Stomach (tissue), 8 donors: ENCODE measurements at regions not wholly inside any gene's neighbourhood (a gene's known extent, or its start where the extent isn't known, plus 50 kb on each side); places are given as distances from the start of the nearest gene placed in this dataset.

Experiments used
- DNase-seq, 2 donors: peaks; one replicate each; pipeline versions ENCODE4 v3.0.0 to v3.0.0-alpha.2; 2013 to 2019
- H3K27ac ChIP-seq, 5 donors: fragments of 200-600 bp in 4 of 5; sonication (generic) in 4 of 5; one replicate each; pipeline ENCODE4 v1.5.1; 2013 to 2019; ENCODE audit warnings: mild to moderate bottlenecking in 1 of 5, moderate library complexity in 1 of 5
- H3K27me3 ChIP-seq, 3 donors: fragments of 200-600 bp; sonication (generic); one replicate each; pipeline ENCODE4 v1.5.1; 2017 to 2019; ENCODE audit warnings: mixed run types in 1 of 3
- H3K36me3 ChIP-seq, 4 donors: fragments of 200-600 bp; sonication (generic); 1 replicate in 3 of 4; 2 replicates in 1 of 4; pipeline ENCODE4 v1.5.1; 2016 to 2019
- H3K4me1 ChIP-seq, 4 donors: fragments of 200-600 bp; sonication (generic); one replicate each; pipeline ENCODE4 v1.5.1; 2016 to 2019
- H3K4me3 ChIP-seq, 4 donors: fragments of 200-600 bp; sonication (generic) in 3 of 4; one replicate each; pipeline ENCODE4 v1.5.1; 2016 to 2019; ENCODE audit warnings: mild to moderate bottlenecking in 1 of 4
- H3K9me3 ChIP-seq, 4 donors: fragments of 200-600 bp; sonication (generic); one replicate each; pipeline ENCODE4 v1.5.1; 2016 to 2019
- CTCF ChIP-seq, 7 experiments: fragments of 450-650 bp in 4 of 7; fragments of 200-600 bp in 3 of 7; sonication (generic) in 3 of 7; IDR thresholded peaks; one replicate each; pipeline ENCODE4 v1.5.1; 2016 to 2019; ENCODE audit warnings: antibody characterized with exemption in 7 of 7, control low read depth in 2 of 7, mild to moderate bottlenecking in 1 of 7
- EP300 ChIP-seq: sonication (generic); formaldehyde crosslinking; IDR thresholded peaks from one replicate; pipeline ENCODE4 v1.6.1; 2017; ENCODE audit warnings: antibody characterized with exemption
- POLR2A ChIP-seq, 4 donors: fragments of 450-650 bp; IDR thresholded peaks; one replicate each; pipeline ENCODE4 v1.6.1; 2016; ENCODE audit warnings: antibody characterized with exemption in 4 of 4, control low read depth in 2 of 4, mild to moderate bottlenecking in 1 of 4, moderate library complexity in 1 of 4
- POLR2AphosphoS5 ChIP-seq, 3 donors: sonication (generic); formaldehyde crosslinking; IDR thresholded peaks; one replicate each; pipeline ENCODE4 v1.6.1; 2016; ENCODE audit warnings: antibody characterized with exemption in 3 of 3
- WGBS, 5 donors: extraction: QIAGEN DNeasy Blood & Tissue Kit in 3 of 5; methylation state at CpG; one replicate each; pipeline versions ENCODE4 v1.1.5 to v1.1.7; 2013 to 2018; 5-methylcytosine and 5-hydroxymethylcytosine counted together
- intact Hi-C: fragments of 100-400 bp; cut with DNase I; formaldehyde crosslinking; loops from one replicate; pipeline ENCODE4 v1.15.1; 2023; ENCODE audit warnings: low total_unique reads
- donor health status: healthy with polysubstance abuse.
- donor health status: Bipolar disorder and iron deficiency.
- donor health status: healthy.

- DNase-seq: no peak
- Histone ChIP-seq H3K36me3 (no peaks in the 10 kb centered on the region), H3K27me3 (no peaks in the 10 kb centered on the region), H3K4me3 (no peak overlapping the region), H3K27ac (no peak overlapping the region), H3K4me1 (peaks cover 0 to 12% (median 9%) of the 10 kb centered on the region in 4 donors), H3K9me3 (no peaks in the 10 kb centered on the region)
- intact Hi-C loops: no loop called here
- TF ChIP-seq EP300 (no peak), POLR2A (IDR thresholded peaks at IDR 0.05) (no peak), CTCF (IDR thresholded peaks at IDR 0.05) (no peak), POLR2AphosphoS5 (IDR thresholded peaks at IDR 0.05) (no peak)
- WGBS, 5 donors: 54 to 91% (median 76%) methylated on average over 3 of the region's 3 CpGs
Measured at GRCh38 chr2:18312818-18313217, 247.6 kb downstream of the RDH14 start.

- H3K4me1 ChIP-seq: peaks cover 0 to 12% (median 9%) of the 10 kb centered on the region in 4 donors
- TF ChIP-seq POLR2A (IDR thresholded peaks at IDR 0.05): no peak
- TF ChIP-seq POLR2AphosphoS5 (IDR thresholded peaks at IDR 0.05): peak in 1 of 3 donors; percentile 24
- H3K27ac ChIP-seq: peak overlapping the region in 4 of 5 donors; percentile 6 to 48 (median 24)
- no peak overlapping the region for H3K4me3 ChIP-seq
- DNase-seq: peak in 1 of 2 donors; percentile 56
- H3K9me3 ChIP-seq: no peaks in the 10 kb centered on the region
- intact Hi-C loops: no loop called here
- H3K27me3 ChIP-seq: no peaks in the 10 kb centered on the region
- H3K36me3 ChIP-seq: no peaks in the 10 kb centered on the region
- 38 to 48% (median 42%) methylated on average over 4 of the region's 4 CpGs for WGBS, 5 donors
Measured at GRCh38 chr2:18311420-18312195, 248.8 kb downstream of the RDH14 start.

- intact Hi-C loops: no loop called here
- no peak overlapping the region for H3K4me3 ChIP-seq
- no peaks in the 10 kb centered on the region for H3K36me3 ChIP-seq
- TF ChIP-seq CTCF (IDR thresholded peaks at IDR 0.05) (no peak), POLR2AphosphoS5 (IDR thresholded peaks at IDR 0.05) (no peak), EP300 (no peak), POLR2A (IDR thresholded peaks at IDR 0.05) (no peak)
- H3K9me3 ChIP-seq: no peaks in the 10 kb centered on the region
- H3K27me3 ChIP-seq: no peaks in the 10 kb centered on the region
- peaks cover 0 to 12% (median 9%) of the 10 kb centered on the region in 4 donors for H3K4me1 ChIP-seq
- H3K27ac ChIP-seq: no peak overlapping the region
- no peak for DNase-seq
- 43 to 79% (median 58%) methylated on average over 4 of the region's 4 CpGs for WGBS, 5 donors
Measured at GRCh38 chr2:18309627-18310026, 250.8 kb downstream of the RDH14 start.

- intact Hi-C loops: no loop called here
- H3K27ac ChIP-seq: no peak overlapping the region
- H3K4me1 ChIP-seq: peaks cover 0 to 12% (median 9%) of the 10 kb centered on the region in 4 donors
- TF ChIP-seq POLR2A (IDR thresholded peaks at IDR 0.05) (no peak), CTCF (IDR thresholded peaks at IDR 0.05) (no peak), EP300 (no peak), POLR2AphosphoS5 (IDR thresholded peaks at IDR 0.05) (no peak)
- H3K4me3 ChIP-seq: no peak overlapping the region
- no peaks in the 10 kb centered on the region for H3K9me3 ChIP-seq
- no peaks in the 10 kb centered on the region for H3K27me3 ChIP-seq
- DNase-seq: no peak
- no peaks in the 10 kb centered on the region for H3K36me3 ChIP-seq
Measured at GRCh38 chr2:18309188-18309587, 251.3 kb downstream of the RDH14 start.

GRCh38 chr2:18304849-18305248, 255.6 kb downstream of the RDH14 start:
- 87 to 96% (median 91%) methylated on average over 3 of the region's 3 CpGs for WGBS, 5 donors
- intact Hi-C loops: no loop called here
- DNase-seq: no peak

More at GRCh38 chr2:18304849-18305248, 255.6 kb downstream of the RDH14 start:
- no peaks in the 10 kb centered on the region for H3K36me3 ChIP-seq
- no peaks in the 10 kb centered on the region for H3K27me3 ChIP-seq
- H3K4me1 ChIP-seq: no peaks in the 10 kb centered on the region
- no peak overlapping the region for H3K4me3 ChIP-seq
- TF ChIP-seq EP300: no peak
- no peak for TF ChIP-seq POLR2AphosphoS5 (IDR thresholded peaks at IDR 0.05)
- TF ChIP-seq CTCF (IDR thresholded peaks at IDR 0.05): no peak
- no peak for TF ChIP-seq POLR2A (IDR thresholded peaks at IDR 0.05)
- H3K27ac ChIP-seq: no peak overlapping the region
- no peaks in the 10 kb centered on the region for H3K9me3 ChIP-seq
